ENCODE measurements at regions not wholly inside any gene's neighbourhood (a gene's known extent, or its start where the extent isn't known, plus 50 kb on each side); places are given as distances from the start of the nearest gene placed in this dataset.

GRCh38 chr11:104435494-104435893, 271.5 kb upstream of the PDGFD start:
- no peak overlapping the region for H3K4me3 Mint-ChIP-seq
- no peaks in the 10 kb centered on the region for H3K27me3 Mint-ChIP-seq (ENCODE audit: insufficient read depth)
- H3K4me1 Mint-ChIP-seq (ENCODE audit: low read depth): no peaks in the 10 kb centered on the region
- H3K27ac Mint-ChIP-seq: no peak overlapping the region
- DNase-seq: no peak
- H3K9me3 Mint-ChIP-seq: peaks cover 22% of the 10 kb centered on the region
- TF ChIP-seq CTCF (IDR thresholded peaks at IDR 0.05): no peak
- no peaks in the 10 kb centered on the region for H3K36me3 Mint-ChIP-seq (ENCODE audit: low read depth)

- Mint-ChIP-seq H3K27me3 (ENCODE audit: insufficient read depth) (no peaks in the 10 kb centered on the region), H3K9me3 (peaks cover 14% of the 10 kb centered on the region), H3K4me1 (ENCODE audit: low read depth) (no peaks in the 10 kb centered on the region), H3K27ac (no peak overlapping the region), H3K36me3 (ENCODE audit: low read depth) (no peaks in the 10 kb centered on the region), H3K4me3 (no peak overlapping the region)
- no peak for TF ChIP-seq CTCF (IDR thresholded peaks at IDR 0.05)
- DNase-seq: no peak
Measured at GRCh38 chr11:104433751-104434150, 269.8 kb upstream of the PDGFD start.

GRCh38 chr11:104432981-104433380, 269.0 kb upstream of the PDGFD start:
- Mint-ChIP-seq H3K27ac (no peak overlapping the region), H3K27me3 (ENCODE audit: insufficient read depth) (no peaks in the 10 kb centered on the region), H3K4me3 (no peak overlapping the region), H3K9me3 (peaks cover 8% of the 10 kb centered on the region), H3K4me1 (ENCODE audit: low read depth) (no peaks in the 10 kb centered on the region), H3K36me3 (ENCODE audit: low read depth) (no peaks in the 10 kb centered on the region)
- DNase-seq: no peak
- no peak for TF ChIP-seq CTCF (IDR thresholded peaks at IDR 0.05)

GRCh38 chr11:104432526-104432925, 268.6 kb upstream of the PDGFD start:
- no peaks in the 10 kb centered on the region for H3K4me1 Mint-ChIP-seq (ENCODE audit: low read depth)
- H3K4me3 Mint-ChIP-seq: no peak overlapping the region
- peaks cover 10% of the 10 kb centered on the region for H3K9me3 Mint-ChIP-seq
- H3K36me3 Mint-ChIP-seq (ENCODE audit: low read depth): no peaks in the 10 kb centered on the region
- no peak for TF ChIP-seq CTCF (IDR thresholded peaks at IDR 0.05)
- no peaks in the 10 kb centered on the region for H3K27me3 Mint-ChIP-seq (ENCODE audit: insufficient read depth)
- H3K27ac Mint-ChIP-seq: no peak overlapping the region
- DNase-seq: no peak

GRCh38 chr11:104422324-104422944, 258.5 kb upstream of the PDGFD start:
- DNase-seq: no peak
- H3K4me1 Mint-ChIP-seq (ENCODE audit: low read depth): no peaks in the 10 kb centered on the region
- H3K9me3 Mint-ChIP-seq: peaks cover 18% of the 10 kb centered on the region
- no peak for TF ChIP-seq CTCF (IDR thresholded peaks at IDR 0.05)
- no peaks in the 10 kb centered on the region; the same call in 1 of the 2 replicates for H3K27me3 Mint-ChIP-seq (ENCODE audit: insufficient read depth)
- no peak overlapping the region for H3K27ac Mint-ChIP-seq
- peaks cover 4% of the 10 kb centered on the region for H3K36me3 Mint-ChIP-seq (ENCODE audit: low read depth)
- H3K4me3 Mint-ChIP-seq: no peak overlapping the region

- no peaks in the 10 kb centered on the region for H3K36me3 Mint-ChIP-seq (ENCODE audit: low read depth)
- no peak for DNase-seq
- TF ChIP-seq CTCF (IDR thresholded peaks at IDR 0.05): no peak
- no peak overlapping the region for H3K4me3 Mint-ChIP-seq
- no peaks in the 10 kb centered on the region for H3K4me1 Mint-ChIP-seq (ENCODE audit: low read depth)
- no peak overlapping the region for H3K27ac Mint-ChIP-seq
- H3K9me3 Mint-ChIP-seq: no peaks in the 10 kb centered on the region
- no peaks in the 10 kb centered on the region for H3K27me3 Mint-ChIP-seq (ENCODE audit: insufficient read depth)
Measured at GRCh38 chr11:104410336-104410735, 246.4 kb upstream of the PDGFD start.
